HEK293T (cell line): ENCODE measurements at regions not wholly inside any gene's neighbourhood (a gene's known extent, or its start where the extent isn't known, plus 50 kb on each side); places are given as distances from the start of the nearest gene placed in this dataset.
"Not testable (repeated sequence)": the region's sequence is repeated elsewhere in the genome, so short reads cannot be mapped to it uniquely, and the experiment has no call there.

ENCODE experiments used
- ARNT ChIP-seq: fragments of 450-650 bp; IDR thresholded peaks from 2 replicates; pipeline ENCODE4 v1.6.1; 2017; ENCODE audit warnings: mild to moderate bottlenecking
- CTBP1 ChIP-seq: fragments of 450-650 bp; IDR thresholded peaks from 2 replicates; pipeline ENCODE4 v1.6.1; 2016; ENCODE audit warnings: borderline replicate concordance
- FOXA1 ChIP-seq: fragments of 450-650 bp; IDR thresholded peaks from 2 replicates; pipeline ENCODE4 v1.6.1; 2016; ENCODE audit warnings: mild to moderate bottlenecking
- FOXK2 ChIP-seq: fragments of 450-650 bp; IDR thresholded peaks from 2 replicates; pipeline ENCODE4 v1.6.1; 2016; ENCODE audit warnings: mild to moderate bottlenecking
- FOXM1 ChIP-seq: fragments of 450-650 bp; IDR thresholded peaks from 2 replicates; pipeline ENCODE4 v1.6.1; 2017; ENCODE audit warnings: mild to moderate bottlenecking, borderline replicate concordance
- HDGF ChIP-seq: fragments of 450-650 bp; IDR thresholded peaks from 2 replicates; pipeline ENCODE4 v1.6.1; 2017; ENCODE audit warnings: antibody characterized with exemption, borderline replicate concordance
- NFRKB ChIP-seq: fragments of 450-650 bp; IDR thresholded peaks from 2 replicates; pipeline ENCODE4 v1.6.1; 2016; ENCODE audit warnings: mild to moderate bottlenecking, moderate library complexity
- PKNOX1 ChIP-seq: fragments of 450-650 bp; IDR thresholded peaks from 2 replicates; pipeline ENCODE4 v1.6.1; 2016
- SP1 ChIP-seq: fragments of 450-650 bp; IDR thresholded peaks from 2 replicates; pipeline ENCODE4 v1.6.1; 2017
- SUZ12 ChIP-seq: fragments of 450-650 bp; IDR thresholded peaks from 2 replicates; pipeline ENCODE4 v1.6.1; 2016; ENCODE audit warnings: mild to moderate bottlenecking
- TARDBP ChIP-seq: fragments of 450-650 bp; IDR thresholded peaks from 2 replicates; pipeline ENCODE4 v1.6.1; 2016

GRCh38 chr4:146104052-146104451 is 71.5 kb upstream of the LSM6 start:
- TF ChIP-seq FOXK2, TARDBP, FOXM1, PKNOX1, ARNT, FOXA1, SUZ12, CTBP1, SP1, NFRKB, HDGF: not testable (repeated sequence)
